Kasumi-1 (cell line): ENCODE measurements at regions not wholly inside any gene's neighbourhood (a gene's known extent, or its start where the extent isn't known, plus 50 kb on each side); places are given as distances from the start of the nearest gene placed in this dataset.

Source experiments
- DNase-seq, 2 experiments: peaks; one replicate each; lab custom pipeline; 2025; lab: John Stamatoyannopoulos, UW

DNA sequence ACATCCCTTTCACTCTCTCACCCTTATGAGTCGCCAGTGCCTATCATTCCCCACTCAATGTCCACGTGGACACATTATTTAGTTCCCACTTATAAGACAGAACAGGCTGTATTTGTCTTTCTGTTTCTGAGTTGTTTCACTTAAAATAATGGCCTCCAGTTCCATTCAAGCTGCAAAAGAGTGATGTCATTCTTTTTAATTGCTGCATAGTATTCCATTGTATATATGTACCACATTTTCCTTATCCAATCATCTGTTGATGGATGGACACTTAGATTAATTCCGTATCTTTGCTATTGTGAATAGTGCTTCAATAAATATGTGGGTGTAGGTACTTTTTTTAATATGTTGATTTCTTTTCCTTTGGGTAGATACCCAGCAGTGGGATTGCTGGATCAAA, 79.1 kb downstream of the ZNF365 start:
- no peak for DNase-seq

DNA sequence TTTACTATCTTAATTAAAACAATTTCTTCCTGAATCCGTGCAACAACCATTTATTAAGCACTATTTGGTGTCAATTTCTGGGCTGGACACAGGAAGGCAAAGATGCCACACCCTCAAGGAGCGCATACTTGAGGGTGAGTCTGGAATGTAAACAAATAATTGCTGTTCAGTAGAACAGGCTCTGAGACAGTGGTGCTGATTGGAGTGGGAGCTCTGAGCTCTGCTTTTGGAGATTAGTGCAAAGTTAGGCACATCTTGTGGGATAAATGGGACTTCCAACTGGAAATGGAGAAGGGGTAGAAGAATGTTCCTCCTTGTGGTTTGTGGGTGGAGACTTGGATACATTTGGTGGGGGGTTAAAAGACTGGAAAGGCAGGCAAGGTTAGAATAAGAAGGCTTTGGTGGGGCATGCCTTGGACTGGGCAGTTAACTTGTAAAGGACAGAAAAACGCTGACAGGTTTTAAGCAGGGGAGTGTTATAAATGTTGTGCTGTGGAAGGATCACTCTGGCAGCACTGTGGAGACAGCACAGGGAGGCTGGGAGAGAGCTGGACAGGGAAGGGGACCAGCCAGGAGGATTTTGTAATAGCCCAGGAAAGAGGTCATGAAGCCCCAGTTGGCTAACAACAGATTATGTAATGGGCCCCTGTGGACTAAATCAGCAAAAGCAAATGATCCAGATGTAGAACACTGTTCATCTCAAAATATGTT, 80.7 kb downstream of the ZNF365 start:
- DNase-seq: no peak

DNA sequence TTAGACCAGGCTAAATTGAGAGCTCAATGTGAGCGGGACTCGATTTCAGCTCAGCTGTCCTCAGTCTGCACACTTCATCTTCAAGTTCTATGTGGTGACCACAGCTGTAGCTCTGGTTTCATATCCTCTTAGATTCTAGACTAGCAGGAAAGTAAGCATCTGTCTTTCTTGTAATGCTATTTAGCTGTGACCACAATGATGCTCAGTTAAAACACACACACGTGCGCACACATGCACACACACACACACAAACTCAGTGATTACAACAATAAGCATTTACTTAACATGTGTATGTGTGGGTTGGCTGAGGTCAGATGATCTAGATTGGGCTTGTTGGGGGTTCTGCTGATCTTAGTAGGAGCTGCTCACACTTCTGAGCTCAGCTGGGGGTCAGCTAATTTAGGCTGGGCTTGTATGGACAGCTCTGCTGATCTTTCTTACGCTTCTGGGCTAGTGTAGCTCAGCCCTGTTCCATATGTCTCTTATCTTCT, 82.5 kb downstream of the ZNF365 start:
- DNase-seq: no peak

DNA sequence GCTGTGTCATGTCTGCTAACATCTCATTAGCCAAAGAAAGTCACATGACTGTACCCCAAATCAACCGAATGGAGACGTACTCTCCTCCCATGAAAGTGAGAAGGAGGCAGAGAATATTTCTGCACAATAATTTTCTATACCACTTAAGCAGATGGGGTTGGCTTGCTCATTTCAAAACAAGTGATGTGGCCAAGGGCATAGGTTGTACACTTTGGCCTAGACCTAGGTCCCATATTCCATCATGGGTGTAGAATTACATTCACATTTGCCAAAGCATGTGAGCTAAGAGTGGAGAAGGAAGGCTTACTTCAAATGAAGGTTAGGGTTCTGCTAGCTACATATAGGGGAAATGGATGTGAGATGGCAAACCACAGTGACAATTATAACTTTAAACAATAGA, 83.0 kb downstream of the ZNF365 start:
- DNase-seq: no peak

DNA sequence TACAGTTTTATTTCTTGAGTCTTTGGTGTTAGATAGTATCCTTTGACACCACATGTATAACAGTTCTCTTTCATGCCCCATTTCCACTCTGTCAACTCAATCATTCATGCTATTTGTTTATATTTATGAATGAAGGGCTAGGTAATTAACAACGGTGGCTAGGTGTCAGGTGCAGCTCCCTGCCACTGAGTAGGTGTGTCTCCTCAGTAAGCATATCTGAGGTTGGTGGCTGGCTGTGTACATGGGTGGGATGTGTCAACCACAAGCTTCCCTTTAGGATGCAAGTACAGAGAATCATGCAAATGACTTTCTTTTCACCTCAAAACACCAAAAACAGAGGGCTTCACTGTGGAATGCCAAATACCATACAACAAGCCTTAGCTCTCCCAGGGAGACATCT, 83.4 kb downstream of the ZNF365 start:
- no peak for DNase-seq

DNA sequence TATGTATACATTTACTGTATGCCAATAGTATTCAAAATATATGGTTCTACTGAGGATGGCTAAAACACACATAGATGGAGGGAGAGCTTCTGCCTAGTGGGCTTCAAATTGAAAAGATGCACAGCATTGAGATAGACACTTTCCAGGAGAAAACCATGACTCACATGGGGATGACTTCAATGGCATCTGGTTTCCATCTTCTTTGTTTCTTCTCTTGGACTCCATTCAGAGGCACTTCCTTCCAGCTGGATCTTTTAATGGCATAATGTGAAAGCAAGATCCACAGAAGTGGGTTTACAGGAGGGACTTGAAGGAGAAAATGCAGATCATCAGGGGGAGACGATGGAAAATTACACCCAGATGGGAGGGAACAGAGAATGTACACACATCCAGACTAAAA, 84.9 kb downstream of the ZNF365 start:
- no peak for DNase-seq

DNA sequence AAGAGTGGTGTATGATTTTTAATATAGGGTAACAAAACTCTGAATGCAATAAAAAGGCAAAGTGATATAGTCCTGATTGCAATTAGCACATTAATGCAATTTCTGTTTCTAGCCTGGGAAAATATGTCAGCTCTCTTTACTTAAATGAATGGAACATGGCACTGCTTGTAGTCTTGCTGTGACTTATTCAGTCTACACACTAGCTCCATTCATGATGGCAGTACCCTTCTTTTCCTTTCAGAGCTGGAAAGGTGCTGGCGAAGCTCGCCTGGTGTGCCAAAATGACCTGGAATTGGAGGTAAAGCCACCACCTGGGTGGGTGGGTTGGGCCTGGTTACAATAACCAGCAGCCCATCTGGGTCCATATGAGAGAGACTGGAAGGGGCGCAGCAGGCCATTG, 85.3 kb downstream of the ZNF365 start:
- no peak for DNase-seq

DNA sequence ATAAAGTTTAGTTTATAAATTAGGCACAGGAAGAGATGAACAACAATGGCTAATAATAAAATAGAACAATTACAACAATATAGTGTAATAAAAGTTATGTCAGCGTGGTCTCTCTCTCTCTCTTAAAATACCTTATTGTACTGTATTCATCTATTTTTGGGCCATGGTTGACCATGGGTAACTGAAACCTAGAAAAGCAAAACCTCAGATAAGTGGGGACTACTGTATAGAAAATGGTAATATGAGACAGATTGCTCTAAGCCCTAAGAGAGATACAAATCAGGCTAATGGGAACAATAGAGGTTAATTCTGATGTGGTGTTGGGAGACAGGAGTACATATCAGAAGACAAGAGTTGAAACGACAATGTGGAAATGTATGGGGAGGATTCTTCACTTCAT, 86.2 kb downstream of the ZNF365 start:
- DNase-seq: no peak

DNA sequence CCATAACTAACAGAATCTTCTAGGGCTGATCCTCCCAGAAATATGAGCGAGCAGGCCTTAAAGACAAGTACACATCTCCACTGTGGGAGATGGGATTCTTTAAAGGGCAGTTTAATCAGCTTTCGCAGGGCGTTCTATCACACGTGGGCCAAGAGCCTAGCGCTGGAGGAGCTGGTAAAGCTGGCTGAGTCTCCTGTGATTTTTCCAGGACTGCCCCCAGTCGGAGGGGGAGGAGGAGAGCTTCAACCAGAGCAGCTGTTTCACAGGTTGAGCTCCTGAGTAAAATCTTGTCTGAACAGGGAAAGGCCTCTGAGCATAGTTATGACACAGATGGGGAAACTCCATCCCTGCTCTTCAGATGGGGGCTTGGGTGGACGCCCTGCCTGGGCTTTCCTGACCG, 87.0 kb downstream of the ZNF365 start:
- DNase-seq: no peak

DNA sequence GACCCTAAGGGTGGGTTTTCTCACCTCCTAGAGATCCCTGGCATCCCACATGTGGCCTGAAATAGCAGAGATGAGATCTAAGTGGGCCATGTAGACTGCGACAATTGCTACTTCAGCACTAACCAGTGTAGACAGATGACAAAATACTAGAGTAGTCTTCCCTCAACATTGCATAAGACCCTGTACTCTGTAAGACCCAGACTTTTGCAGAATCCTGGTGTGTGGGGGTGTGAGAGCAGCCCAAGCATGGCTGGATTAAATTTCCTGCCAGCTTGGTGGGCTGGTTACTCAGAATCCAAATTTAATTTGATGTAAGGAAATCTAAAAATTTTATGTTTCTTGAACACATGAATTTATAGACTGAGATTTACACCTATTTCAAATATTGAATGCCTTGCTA, 88.3 kb downstream of the ZNF365 start:
- no peak for DNase-seq

DNA sequence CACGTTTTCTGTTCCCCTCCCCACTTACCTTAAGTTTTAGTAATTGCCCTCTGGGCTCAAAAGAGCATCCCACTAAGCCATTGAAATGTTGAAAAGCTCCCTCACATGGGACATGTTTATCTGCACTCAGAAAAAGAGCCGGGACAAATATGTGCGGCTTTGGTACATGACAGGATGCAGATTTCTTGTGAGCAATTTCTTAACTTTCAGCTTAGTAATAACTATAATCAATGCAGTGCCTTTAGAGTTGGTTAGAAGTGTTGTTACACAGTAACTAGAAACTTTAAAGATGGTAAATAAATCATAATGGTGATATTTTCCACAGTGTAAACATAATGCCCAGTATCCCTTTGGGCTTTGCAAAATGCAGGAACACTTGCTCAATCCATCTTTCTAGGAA, 89.2 kb downstream of the ZNF365 start:
- DNase-seq: no peak

DNA sequence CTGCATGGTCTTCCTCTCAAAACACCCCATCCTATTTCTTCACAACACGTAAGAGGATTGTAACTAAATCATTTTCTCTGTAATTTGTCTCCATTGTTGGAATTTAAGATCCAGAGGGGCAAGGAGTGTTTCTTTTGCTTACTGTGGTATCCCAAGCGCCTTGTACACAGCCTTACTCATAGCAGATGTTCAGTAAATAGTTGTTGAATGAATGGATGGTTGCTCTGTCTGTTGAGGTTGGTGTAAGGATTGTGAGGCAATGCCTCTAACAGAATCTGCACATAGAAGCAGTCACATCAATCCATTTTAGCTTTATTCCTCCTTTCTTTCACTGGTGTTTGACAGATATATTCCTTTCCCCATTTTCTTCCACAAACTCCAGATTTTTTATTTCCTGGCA, 90.1 kb downstream of the ZNF365 start:
- no peak for DNase-seq

DNA sequence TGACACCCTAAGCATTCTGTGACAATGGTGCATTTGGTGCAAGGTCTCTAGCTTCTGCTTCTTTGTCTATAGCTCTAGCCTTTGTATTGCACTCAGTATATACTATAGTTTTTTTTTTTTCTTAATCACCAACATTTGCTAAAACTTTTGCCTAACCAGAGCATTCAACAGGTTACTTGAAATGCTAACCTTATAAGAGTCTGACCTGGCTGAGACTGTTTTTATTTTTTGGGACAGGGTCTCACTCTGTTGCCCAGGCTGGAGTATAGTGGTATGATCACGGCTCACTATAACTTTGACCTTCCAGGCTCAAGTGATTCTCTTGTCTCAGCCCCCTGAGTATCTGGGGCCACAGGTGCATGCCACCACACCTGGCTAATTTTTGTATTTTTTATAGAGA, 92.4 kb downstream of the ZNF365 start:
- DNase-seq: no peak

DNA sequence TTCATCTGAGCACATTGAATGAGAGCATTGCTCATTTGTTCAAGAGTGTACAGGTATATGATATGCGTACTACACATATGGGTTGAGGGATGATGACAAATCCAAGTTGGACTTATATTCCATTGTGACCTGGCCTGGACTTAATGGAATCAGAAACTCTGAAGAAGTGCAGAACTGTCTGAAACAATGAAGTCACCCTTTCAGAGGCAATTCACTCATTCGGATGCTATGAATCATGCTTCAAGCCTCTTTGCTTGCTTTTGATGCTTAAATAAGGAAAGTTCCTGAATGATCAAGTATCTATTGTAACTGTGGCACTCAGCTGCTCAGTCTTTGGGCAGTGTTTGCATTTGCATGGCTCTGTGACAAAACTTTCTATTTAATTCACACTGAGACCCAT, 93.4 kb downstream of the ZNF365 start:
- DNase-seq: no peak

DNA sequence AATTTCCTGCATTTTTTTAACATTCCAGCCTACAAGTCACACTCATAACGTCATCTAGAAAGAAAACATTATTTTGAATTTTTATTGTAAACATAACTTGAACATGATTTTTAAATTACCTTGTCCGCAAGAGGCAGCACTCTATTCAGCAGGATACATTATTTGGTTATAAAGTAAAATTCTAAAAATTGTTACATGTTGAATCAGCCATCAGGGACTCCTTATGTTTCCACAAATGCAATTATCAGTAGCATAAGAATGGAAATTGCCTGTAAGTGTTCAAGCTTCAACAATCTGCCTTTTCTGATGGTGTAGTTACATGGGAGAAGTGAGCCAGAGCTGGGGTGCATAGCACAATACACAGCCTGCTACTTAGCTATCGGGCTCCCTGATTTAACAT, 97.5 kb downstream of the ZNF365 start:
- no peak for DNase-seq

DNA sequence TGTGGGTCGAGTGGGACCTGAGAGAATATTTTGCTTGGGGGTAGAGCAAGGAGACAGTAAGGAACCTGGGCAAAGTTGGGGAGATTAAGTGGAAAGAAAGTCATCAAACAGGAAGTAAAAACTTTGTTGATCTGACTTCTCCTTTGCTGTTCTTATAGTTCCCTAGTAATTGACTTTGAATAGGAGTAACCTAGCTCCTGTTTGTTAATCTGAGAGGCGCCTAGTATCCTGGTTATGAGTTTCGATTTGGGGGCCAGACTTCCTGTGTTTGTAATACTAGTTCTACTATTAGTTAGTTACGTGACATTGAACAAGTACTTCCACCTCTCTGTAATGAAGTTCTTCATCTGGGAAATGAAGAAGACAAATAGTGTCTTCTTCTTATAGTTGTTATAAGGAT, 99.1 kb downstream of the ZNF365 start:
- DNase-seq: peak in 1 of 2 experiments; percentile 30

DNA sequence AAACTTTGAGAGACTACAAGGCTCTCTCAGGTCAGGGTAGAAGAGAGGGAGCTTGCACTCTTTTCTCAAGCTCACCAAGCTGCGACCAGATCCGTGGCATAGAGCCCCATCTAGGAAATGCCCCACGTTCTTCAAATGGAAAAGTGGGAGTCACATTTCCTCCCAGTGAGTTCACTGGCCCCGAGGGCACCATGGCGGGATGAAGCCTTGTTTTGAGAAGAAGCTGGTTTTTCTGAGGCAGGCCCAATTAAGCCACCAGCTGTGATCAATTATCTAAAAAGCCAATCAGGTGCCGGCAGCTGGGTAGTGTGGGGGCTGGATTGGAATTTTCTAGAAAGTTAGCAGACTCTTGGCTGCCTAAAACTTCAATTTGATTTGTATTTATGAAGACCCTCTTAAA, 101.4 kb downstream of the ZNF365 start:
- DNase-seq: no peak

DNA sequence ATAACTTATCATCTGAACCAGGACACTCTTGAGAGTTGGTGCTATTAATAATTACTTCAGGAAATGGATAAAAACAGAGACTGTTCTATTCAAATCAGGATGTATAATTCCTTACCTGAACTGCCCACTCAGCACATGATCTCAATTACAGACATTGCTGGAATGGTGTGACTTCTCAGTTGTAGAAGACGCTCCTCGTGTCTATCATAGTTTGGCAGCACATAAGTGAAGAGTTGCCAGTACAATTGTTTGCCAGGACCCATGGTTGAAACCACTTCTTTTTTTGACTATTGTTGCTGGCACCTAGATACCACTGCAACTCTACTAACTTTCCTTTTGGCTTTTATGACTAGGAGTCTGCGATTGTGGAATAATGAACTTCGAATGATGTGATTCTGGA, 105.4 kb downstream of the ZNF365 start:
- no peak for DNase-seq

DNA sequence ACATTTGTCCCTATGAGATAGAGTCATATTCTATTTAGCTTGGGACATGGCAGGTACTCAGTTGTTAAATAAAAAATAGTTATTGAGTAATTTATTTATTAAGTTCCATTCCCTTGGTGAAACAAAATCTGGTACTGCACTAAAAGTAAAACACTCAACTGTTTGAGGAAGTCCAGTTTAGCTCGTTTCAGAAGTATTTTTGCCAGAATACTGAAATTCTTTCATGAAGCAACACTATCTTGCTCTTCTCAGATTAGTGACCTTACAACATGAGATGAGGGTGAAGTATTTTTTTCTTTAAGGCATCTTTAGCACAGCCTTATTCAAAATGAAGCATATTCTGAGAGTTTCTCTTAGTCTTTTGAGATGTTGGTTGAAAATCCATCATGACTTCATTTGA, 106.0 kb downstream of the ZNF365 start:
- DNase-seq: no peak

DNA sequence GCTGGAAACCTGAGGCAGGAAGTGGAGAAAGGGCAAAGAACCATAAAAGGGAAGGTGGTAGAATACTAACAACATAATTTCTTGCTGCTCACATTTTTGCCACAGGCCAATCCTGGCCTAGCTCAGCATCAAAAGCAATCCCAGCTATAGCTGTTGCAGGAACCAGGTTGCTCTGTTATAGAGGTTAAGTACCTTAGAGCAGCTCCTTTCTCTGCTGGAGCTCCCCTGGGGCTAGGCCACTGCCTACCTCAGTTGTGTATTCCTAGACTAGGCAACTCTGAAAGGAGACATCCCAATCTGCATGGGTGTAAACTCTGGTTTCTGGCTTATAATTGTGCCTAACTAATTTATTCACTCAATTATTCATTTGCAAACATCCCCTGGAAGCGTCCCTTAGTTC, 108.4 kb downstream of the ZNF365 start:
- DNase-seq: no peak

DNA sequence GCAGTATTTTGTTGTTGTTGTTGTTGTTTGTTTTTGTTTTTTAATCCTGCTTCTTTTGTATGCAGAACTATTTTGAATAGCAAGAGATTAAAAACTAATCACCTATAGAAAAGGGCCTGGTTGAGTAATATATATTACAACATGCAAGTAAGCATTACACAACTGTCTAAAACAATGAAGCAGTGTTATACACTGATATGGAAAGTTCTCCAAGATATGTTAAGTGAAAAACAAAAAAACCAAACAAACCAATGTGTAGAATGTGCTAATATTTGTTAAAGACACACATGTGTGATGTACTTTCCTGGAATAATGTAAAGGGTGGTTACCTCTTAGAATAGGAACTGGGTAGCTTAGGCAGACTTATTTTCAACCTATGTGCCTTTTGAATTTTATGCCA, 117.4 kb downstream of the ZNF365 start:
- no peak for DNase-seq

DNA sequence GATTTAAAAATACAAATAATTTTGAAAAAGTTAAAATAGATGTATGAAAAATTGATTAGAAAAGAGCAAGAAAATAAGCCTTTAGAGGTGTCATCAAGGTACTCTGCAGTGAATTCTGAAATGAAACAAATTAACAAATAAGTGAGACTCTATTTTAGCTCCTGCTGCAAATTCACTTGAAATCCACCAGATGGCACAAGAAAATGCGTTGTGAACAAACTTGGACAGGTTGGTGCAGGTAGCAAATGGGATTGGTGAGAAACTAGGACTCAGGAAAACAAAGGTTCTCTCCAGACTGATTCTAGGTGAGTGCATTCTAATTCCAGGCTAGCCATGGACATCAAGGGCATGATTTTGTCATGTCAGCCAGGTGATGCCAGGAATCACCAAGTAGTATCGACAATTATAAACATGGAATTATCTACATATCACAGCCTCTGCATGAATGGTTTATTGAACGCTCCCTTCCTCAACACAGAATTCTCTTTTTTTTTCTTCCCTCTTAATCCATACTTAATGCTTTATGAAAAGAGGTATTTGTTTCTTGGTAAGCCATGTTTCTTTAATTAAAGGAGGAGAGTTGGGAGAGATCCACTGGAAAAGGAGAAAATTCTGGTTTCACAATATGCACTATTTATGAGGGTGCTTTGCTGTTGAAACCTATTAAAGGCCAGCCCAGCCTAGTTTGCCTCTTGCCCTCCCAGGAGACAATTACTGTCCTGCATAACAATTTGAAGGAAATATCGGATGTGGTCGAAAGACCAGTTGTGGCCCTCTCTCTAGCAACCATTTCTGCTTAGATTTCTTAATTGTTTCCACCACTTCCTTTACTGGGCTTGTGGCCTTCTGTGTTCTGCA, 118.1 kb downstream of the ZNF365 start:
- peak; percentile 98 for DNase-seq

DNA sequence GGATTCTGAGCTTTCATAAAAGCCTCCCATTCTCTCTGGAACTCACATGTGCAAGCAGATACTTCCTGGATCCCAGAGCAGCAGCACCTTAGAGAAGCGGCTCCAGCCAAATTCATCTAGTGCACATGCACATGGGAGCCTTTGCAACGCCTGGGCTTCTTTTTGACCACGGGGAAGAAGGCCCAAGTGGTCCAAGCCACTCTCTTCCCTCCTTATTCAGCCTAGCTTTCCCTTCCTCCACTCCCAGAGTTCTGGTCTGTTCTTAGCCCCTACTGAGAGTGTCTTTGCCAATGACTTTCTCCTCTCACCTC, 118.7 kb downstream of the ZNF365 start:
- no peak for DNase-seq

DNA sequence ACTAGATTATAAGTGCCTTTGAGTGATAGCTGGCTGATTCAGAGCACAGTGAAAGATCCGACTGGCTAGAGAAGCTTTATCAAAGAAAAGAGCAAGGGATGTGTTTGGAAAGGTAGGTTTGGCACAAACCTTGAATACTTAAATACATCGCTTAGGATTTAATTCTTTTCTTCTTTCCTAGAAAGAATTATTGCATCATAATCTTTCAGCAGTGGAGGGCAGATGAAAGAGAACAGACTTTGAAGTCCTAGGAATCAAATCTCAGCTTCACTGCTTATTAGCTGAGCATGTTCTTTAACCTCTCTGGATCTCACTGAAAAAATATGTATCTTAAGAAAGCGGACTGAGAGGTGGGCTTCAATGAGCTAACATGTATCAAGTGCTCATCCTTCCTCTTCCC, 122.8 kb downstream of the ZNF365 start:
- no peak for DNase-seq
